HK-2 (cell line): ENCODE measurements at regions not wholly inside any gene's neighbourhood (a gene's known extent, or its start where the extent isn't known, plus 50 kb on each side); places are given as distances from the start of the nearest gene placed in this dataset.
"Not testable (repeated sequence)": the region's sequence is repeated elsewhere in the genome, so short reads cannot be mapped to it uniquely, and the experiment has no call there.

ENCODE experiments used
- DNase-seq: peaks from one replicate; pipeline ENCODE4 v3.0.0-alpha.2; 2018; ENCODE audit not compliant: unreplicated experiment

DNA sequence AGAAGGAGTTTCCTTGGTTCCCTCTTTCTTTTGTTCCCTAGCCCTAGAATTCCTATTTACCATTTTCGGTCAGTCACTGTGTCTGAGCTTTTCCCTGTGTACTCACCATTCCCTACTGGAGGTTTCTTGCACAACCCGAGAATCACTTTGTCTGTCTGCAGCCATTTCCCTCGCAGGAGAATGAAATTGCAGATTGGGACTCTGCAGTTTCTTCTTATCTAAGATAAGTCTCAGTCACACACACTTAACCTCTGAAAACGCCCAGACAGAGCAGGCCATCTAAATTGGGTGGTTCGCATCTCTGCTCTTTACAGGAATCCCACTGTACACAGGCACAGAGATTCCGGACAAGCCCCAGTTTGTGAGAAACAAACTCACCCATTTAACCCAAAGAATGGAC, 58.6 kb upstream of the CNTNAP2 start:
- no peak for DNase-seq

DNA sequence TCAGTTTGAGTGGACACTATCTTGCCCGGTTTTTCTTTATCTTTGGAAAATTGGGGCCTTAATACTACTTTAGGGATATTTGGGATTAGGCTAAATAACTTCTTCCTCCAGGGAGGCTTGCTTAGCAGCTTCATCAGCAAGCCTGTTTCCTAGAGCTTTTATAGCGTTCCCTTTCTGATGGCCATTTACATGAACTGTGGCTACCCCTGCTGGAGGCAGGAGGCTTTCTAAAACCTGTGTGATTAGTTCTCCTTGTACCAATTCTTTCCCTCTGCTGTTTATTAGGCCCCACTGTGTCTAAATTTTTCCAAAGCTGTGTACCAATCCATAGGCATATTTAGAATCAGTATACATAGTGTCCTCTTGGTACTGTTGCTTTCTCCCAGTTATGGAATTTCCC, 61.7 kb upstream of the CNTNAP2 start:
- DNase-seq = no peak

DNA sequence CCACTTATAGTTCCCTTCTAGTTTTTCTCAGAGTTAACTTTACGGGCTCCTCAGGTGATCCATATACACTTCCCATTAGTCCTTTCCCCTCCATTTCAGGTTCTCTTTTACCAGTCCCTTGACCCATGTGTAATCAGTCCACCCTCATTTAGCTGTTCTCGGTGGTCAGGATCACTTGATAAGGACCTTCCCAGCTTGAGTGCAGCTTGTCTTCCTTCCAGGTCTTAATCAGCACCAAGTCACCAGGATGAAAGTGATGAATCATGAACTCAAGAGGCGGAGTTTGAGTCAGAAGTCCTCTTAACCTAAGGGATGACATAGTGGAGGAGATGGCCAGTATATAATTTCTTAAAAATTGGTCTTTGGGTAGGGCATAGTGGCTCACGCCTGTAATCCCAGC, 63.1 kb upstream of the CNTNAP2 start:
- no peak for DNase-seq

DNA sequence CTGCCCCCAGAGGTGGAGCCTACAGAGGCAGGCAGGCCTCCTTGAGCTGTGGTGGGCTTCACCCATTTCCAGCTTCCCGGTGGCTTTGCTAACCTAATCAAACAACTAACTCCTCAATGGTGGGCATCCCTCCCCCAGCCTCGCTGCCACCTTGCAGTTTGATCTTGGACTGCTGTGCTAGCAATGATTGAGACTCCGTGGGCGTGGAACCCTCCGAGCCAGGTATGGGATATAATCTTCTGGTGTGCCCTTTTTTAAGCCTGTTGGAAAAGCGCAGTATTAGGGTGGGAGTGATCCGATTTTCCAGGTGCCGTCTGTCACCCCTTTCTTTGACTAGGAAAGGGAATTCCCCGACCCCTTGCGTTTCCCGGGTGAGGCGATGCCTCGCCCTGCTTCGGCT, 73.3 kb upstream of the CNTNAP2 start:
- DNase-seq = not testable (repeated sequence)

DNA sequence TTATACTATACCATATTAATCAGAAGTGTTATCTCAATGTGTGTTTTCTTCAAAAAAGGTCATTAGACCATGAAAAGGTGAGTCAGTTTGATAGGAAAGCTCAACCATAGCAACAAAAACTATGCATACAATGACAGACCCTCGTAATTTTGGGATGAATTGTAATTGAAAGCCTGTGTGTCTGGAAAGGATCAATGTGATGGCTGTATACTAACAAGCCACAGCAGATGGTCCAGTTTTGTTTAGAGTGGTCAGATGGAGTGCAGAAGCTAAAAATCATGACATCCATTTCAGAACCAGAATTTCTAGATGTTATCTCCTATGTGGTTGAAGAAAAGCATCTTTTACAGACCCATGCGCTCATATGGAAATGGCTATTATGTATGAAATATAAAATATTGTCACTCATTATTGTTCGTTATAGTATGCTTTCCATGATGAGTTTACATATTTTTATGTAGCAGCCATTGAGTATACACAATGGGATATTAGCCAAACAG, 88.3 kb upstream of the CNTNAP2 start:
- DNase-seq = no peak

- no peak for DNase-seq
Measured at GRCh38 chr7:146027243-146027642, 89.4 kb upstream of the CNTNAP2 start.

- DNase-seq = no peak
Measured at GRCh38 chr7:146022776-146023175, 93.8 kb upstream of the CNTNAP2 start.

DNA sequence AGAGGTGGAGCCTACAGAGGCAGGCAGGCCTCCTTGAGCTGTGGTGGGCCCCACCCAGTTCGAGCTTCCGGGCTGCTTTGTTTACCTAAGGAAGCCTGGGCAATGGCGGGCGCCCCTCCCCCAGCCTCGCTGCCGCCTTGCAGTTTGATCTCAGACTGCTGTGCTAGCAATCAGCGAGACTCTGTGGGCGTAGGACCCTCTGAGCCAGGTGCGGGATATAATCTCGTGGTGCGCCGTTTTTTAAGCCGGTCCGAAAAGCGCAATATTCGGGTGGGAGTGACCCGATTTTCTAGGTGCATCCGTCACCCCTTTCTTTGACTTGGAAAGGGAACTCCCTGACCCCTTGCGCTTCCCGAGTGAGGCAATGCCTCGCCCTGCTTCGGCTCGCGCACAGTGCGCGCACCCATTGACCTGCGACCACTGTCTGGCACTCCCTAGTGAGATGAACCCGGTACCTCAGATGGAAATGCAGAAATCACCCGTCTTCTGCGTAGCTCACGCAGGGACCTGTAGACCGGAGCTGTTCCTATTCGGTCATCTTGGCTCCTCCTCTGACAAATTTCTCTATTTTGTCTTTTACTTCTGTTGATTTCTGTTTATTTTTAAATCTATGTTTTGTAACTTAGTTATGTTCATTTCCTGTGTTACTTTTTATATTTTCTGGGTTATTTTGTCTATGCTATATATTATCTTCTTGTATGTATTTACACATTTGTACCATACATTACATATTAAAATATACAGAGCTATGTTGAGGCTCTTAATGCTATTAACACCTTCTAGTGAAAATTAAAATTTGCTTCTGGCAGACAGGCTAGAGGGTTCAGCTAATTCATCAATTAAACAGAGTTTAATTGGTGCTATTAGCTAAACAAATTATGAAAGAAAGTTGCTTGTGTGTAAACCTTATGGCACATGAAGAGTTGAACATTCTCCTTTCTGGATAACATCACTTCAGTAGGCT, 97.3 kb upstream of the CNTNAP2 start:
- not testable (repeated sequence) for DNase-seq

- not testable (repeated sequence) for DNase-seq
Measured at GRCh38 chr7:146017366-146017765, 99.2 kb upstream of the CNTNAP2 start.

DNA sequence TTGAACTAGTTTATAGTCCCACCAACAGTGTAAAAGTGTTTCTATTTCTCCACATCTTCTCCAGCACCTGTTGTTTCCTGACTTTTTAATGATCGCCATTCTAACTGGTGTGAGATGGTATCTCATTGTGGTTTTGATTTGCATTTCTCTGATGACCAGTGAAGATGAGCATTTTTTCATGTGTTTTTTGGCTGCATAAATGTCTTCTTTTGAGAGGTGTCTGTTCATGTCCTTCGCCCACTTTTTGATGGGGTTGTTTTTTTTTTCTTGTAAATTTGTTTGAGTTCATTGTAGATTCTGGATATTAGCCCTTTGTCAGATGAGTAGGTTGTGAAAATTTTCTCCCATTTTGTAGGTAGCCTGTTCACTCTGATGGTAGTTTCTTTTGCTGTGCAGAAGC, 102.4 kb upstream of the CNTNAP2 start:
- DNase-seq = not testable (repeated sequence)

DNA sequence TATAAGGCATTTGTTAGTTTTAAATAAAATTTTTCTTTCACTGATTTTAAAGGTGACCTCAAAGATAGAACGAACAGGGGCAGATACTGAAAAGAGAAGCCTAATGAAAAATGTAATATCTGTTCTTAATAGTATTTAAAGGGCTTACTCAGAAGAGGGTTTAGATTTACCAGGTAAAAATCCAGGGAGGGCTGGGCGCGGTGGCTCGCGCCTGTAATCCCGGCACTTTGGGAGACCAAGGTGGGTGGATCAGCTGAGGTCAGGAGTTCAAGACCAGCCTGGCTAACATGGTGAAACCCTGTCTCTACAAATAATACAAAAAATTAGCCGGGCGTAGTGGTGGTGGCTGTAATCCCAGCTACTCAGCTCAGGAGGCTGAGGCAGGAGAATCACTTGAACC, 108.3 kb upstream of the CNTNAP2 start:
- DNase-seq = no peak

DNA sequence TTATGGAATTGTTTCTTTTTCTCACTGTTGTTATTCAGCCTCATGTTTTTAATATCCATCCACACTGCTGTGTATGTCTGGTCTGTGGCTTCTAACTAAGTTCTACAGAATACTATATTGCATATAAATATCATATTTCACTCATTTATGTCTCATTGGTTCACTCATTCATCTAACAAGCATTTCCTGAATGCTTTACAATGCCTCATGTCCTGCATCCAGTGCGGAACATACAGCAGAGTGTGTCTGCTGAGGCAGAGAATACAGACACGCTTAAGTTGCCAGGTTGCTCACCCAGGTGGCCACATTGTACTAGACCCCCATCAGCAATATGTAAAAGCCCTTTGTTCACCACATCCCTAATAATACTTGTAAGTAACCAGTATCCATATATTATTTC, 111.8 kb upstream of the CNTNAP2 start:
- DNase-seq = no peak

DNA sequence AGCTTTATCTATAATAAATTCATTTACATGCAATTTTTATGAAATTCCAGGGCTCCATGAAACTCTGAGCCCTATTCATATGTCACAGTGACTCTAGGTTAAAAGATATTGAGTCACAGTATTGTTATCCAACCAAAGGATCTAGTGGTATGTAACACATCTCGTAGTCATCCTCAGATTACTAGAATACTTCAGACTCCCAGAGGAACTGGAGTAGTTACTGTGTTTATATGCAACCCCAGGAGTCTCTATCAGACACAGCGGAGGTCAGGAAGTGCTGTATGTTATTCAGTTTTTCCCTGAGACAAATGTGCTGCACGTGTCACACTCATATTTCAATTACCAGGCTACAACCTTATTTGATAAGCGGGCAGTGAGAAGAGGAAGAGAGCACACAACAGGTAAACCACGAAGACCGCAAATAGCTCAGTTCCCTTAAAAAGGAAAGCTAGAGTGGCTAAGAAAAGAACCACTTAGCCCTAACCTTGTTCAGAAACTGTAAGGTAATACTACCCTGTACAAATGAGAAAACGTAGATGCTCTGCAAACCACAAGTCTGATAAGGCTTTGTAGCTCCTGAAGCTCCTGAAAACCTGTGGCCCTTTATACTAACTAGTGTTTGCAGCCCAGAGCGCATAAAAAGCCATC, 114.0 kb upstream of the CNTNAP2 start:
- peak; percentile 2 for DNase-seq

DNA sequence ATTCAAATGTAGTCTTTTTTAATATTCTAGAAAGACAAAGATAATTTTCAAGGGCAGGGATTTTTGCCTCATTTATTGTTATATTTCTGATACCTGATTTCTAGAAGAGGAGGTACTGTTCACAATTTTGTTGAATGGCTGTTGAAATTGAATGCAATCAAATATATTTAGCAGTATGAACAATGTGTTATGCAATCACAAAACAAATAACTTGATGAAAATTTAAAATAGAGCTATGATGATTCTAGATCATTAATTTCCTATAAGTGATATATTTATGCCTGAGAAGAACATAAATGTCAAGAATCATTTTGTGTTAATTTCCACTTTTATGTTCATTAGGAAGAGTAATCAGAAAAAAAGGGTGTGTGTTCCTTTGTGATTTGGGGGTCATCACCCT, 114.6 kb upstream of the CNTNAP2 start:
- no peak for DNase-seq

- no peak for DNase-seq
Measured at GRCh38 chr7:146000882-146001281, 115.7 kb upstream of the CNTNAP2 start.

- no peak for DNase-seq
Measured at GRCh38 chr7:145989469-145989868, 127.1 kb upstream of the CNTNAP2 start.

DNA sequence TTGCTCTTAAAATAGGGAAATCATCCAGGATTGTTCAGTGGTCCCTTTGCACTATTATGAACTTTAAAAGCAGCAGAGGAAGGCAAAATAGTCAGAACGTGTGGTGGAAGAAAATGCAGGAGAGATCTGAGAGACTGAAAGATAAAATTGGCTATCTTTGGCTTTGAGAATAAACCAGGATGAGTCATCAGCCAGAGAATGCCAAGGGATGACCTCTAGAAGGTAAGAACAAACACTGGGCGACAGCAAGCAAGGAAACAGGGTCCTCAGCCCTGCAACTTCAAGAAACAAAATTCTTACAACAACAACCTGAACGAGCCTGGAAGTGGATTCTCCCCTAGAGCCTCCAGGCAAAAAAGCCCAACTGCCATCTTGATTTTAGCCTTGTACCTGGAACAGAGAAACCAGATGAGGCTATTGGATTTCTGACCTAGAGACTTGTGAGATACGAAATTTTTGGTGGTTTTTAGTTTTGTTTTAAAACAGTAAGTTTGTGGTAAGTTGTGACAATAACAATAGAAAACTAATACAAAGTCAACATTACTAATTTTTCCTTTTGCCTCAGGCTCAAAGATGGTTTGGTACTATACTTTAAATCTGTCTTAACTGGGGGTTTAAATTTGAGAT, 130.2 kb upstream of the CNTNAP2 start:
- no peak for DNase-seq

DNA sequence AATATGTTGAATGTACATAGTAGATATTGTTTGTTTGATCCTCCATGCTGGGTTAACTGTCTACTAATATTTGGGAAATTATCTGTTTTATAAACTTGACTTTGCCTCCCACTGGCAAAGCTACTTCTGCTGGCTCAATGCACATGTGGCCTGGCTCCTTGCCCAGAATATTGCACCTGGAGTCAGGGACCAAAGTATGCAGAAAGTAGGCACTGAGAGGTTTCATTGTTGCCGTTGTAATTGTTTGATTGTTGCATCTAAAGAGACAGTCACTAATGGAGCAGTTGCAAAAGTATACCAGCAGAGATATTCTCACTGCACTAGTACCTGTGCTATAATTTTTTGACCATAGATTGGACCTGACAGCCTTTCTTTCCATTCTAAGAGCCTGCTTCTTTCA, 137.8 kb upstream of the CNTNAP2 start:
- DNase-seq = no peak

DNA sequence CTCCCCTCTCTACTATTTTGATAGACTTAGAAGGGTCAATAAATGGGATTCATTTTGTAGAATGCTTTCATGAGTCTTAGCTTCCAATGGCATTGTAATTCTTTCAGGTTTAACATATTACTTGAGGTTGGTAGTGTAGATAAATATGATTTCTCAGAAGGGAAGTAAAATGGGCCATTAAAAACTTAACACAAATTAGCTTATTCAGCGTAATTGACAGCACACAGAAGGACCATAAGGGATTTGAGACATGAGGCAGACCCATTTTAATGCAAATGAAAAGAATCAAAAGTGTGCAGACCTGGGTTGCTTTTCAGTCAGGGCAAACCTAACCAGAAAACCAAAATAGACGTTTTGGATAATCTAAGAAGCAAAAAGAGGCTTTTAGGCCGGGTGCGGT, 156.6 kb upstream of the CNTNAP2 start:
- DNase-seq = no peak

- DNase-seq = no peak
Measured at GRCh38 chr7:145957160-145957890, 159.3 kb upstream of the CNTNAP2 start.

- DNase-seq = no peak
Measured at GRCh38 chr7:145951566-145951965, 165.0 kb upstream of the CNTNAP2 start.

GRCh38 chr7:145928937-145929336, 187.7 kb upstream of the CNTNAP2 start:
- peak; percentile 41 for DNase-seq
